ENCODE measurements at regions not wholly inside any gene's neighbourhood (a gene's known extent, or its start where the extent isn't known, plus 50 kb on each side); places are given as distances from the start of the nearest gene placed in this dataset.

DNA sequence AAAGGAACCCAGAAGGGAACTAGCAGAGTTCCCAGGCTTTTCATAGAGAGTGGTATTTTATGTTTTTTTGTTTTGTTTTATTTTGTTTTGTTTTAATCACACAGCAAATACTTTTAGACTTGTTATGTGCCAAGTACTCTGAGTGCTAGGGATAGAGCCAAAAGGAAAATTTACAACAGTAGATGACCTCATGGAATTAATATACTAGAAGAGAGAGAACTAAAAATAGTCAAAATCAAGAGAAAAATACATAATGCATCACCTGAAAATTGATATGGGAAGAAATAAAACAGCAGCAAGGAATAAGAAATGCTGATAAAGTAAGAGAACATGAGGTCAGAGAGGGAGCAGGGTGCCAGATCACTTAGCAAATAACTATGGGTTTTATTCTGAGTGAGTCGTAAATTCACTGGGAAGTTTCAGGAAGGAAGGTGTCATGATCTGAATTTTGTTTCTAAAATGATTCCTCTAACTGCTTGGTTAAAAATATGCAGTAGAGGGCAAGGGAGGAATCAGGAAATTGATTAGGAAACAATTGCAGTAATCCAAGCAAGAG is 351.0 kb downstream of the ANKRD7 start:
- no peak for ATAC-seq
- H3K4me2 ChIP-seq (ENCODE audit: control insufficient read depth, insufficient read depth), result no peak overlapping the region
- ChIA-PET POLR2A (no interaction called here), RAD21 (ENCODE audit: unreplicated experiment) (no interaction called here), SMC1A (ENCODE audit: uncharacterized antibody, unreplicated experiment) (no interaction called here), CTCF (no interaction called here)
- in situ Hi-C loops (cut with MboI), result no loop called here
- H3K4me3 ChIP-seq, result no peak overlapping the region
- H3K4me1 ChIP-seq (ENCODE audit: control insufficient read depth, insufficient read depth, low read length), result no peaks in the 10 kb centered on the region
- FAIRE-seq, result no peak
- DNase-seq (ENCODE audit: low read depth, low spot score), result no peak
- 0% methylated on average over 1 of the region's 1 CpG for WGBS (ENCODE audit: insufficient coverage, insufficient replicate concordance, low lambda C conversion rate, missing lambda C conversion rate)
- intact Hi-C loops (cut with micrococcal nuclease; ENCODE audit: unreplicated experiment), result no loop called here
- no peak overlapping the region for H3K27ac ChIP-seq (ENCODE audit: control insufficient read depth, insufficient read depth)
- no peaks in the 10 kb centered on the region for H4K20me1 ChIP-seq (ENCODE audit: control insufficient read depth, insufficient read depth)
- H3K9me3 ChIP-seq (replicated peaks; ENCODE audit: control insufficient read depth, insufficient read depth, low read length), result no peaks in the 10 kb centered on the region
- no peaks in the 10 kb centered on the region for H3K79me2 ChIP-seq (ENCODE audit: control insufficient read depth, insufficient read depth, low read length)
- H2AFZ ChIP-seq (ENCODE audit: control insufficient read depth, low read depth, low read length), result no peak overlapping the region
- no peaks in the 10 kb centered on the region for H3K36me3 ChIP-seq (ENCODE audit: control insufficient read depth in 2 of 2, insufficient read depth in 2 of 2, low read length in 1 of 2)
- no peak overlapping the region for H3K9ac ChIP-seq (ENCODE audit: control insufficient read depth, insufficient read depth, low read length)
- no TSS peak for BruUV-seq (replicated peaks)
- H3K27me3 ChIP-seq (replicated peaks in 1 of 2; ENCODE audit: control insufficient read depth in 2 of 2, insufficient read depth in 2 of 2, low read length in 1 of 2), result no peaks in the 10 kb centered on the region
- no peak for TF ChIP-seq RUNX3 (IDR thresholded peaks at IDR 0.05; ENCODE audit: low read length)
- TF ChIP-seq SPI1 (IDR thresholded peaks at IDR 0.05; ENCODE audit: borderline replicate concordance, insufficient read depth, low read depth, low read length), result no peak
- TF ChIP-seq NR2C1 (IDR thresholded peaks at IDR 0.05), result no peak
- TF ChIP-seq, protein P1, sequence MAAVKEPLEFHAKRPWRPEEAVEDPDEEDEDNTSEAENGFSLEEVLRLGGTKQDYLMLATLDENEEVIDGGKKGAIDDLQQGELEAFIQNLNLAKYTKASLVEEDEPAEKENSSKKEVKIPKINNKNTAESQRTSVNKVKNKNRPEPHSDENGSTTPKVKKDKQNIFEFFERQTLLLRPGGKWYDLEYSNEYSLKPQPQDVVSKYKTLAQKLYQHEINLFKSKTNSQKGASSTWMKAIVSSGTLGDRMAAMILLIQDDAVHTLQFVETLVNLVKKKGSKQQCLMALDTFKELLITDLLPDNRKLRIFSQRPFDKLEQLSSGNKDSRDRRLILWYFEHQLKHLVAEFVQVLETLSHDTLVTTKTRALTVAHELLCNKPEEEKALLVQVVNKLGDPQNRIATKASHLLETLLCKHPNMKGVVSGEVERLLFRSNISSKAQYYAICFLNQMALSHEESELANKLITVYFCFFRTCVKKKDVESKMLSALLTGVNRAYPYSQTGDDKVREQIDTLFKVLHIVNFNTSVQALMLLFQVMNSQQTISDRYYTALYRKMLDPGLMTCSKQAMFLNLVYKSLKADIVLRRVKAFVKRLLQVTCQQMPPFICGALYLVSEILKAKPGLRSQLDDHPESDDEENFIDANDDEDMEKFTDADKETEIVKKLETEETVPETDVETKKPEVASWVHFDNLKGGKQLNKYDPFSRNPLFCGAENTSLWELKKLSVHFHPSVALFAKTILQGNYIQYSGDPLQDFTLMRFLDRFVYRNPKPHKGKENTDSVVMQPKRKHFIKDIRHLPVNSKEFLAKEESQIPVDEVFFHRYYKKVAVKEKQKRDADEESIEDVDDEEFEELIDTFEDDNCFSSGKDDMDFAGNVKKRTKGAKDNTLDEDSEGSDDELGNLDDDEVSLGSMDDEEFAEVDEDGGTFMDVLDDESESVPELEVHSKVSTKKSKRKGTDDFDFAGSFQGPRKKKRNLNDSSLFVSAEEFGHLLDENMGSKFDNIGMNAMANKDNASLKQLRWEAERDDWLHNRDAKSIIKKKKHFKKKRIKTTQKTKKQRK (IDR thresholded peaks at IDR 0.05; ENCODE audit: low read depth, low read length), result no peak
- no peak for TF ChIP-seq ZBTB40 (IDR thresholded peaks at IDR 0.05; ENCODE audit: borderline replicate concordance)
- no peak for TF ChIP-seq NKRF (conservative IDR thresholded peaks at IDR 0.05)
- no peak for TF ChIP-seq GATAD2B (conservative IDR thresholded peaks at IDR 0.05; ENCODE audit: low read depth)
- TF ChIP-seq PAX8 (IDR thresholded peaks at IDR 0.05), result no peak
- no peak for TF ChIP-seq EED (IDR thresholded peaks at IDR 0.05; ENCODE audit: low read depth)
- no peak for TF ChIP-seq NBN (IDR thresholded peaks at IDR 0.05)
- TF ChIP-seq, protein P2, sequence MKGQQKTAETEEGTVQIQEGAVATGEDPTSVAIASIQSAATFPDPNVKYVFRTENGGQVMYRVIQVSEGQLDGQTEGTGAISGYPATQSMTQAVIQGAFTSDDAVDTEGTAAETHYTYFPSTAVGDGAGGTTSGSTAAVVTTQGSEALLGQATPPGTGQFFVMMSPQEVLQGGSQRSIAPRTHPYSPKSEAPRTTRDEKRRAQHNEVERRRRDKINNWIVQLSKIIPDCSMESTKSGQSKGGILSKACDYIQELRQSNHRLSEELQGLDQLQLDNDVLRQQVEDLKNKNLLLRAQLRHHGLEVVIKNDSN (IDR thresholded peaks at IDR 0.05; ENCODE audit: borderline replicate concordance, extremely low read length, insufficient read depth, low read depth, low read length), result no peak
- no peak for TF ChIP-seq SP1 (IDR thresholded peaks at IDR 0.05; ENCODE audit: low read depth, low read length)
- TF ChIP-seq LARP7 (IDR thresholded peaks at IDR 0.05), result no peak
- TF ChIP-seq TAF1 (IDR thresholded peaks at IDR 0.05; ENCODE audit: borderline replicate concordance, low read depth, low read length), result no peak
- no peak for TF ChIP-seq KAT2A (conservative IDR thresholded peaks at IDR 0.05; ENCODE audit: control insufficient read depth, low read depth, low read length)
